Parathyroid adenoma (tissue), 2 donors: ENCODE measurements at regions not wholly inside any gene's neighbourhood (a gene's known extent, or its start where the extent isn't known, plus 50 kb on each side); places are given as distances from the start of the nearest gene placed in this dataset.

ENCODE experiments used
- H2AFZ ChIP-seq: fragments of 300-600 bp; sonication (generic); one replicate; pipeline ENCODE4 v1.7.0; 2017; ENCODE audit warnings: antibody characterized with exemption, mild to moderate bottlenecking
- H3K27ac ChIP-seq: fragments of 300-600 bp; sonication (generic); one replicate; pipeline ENCODE4 v1.7.0; 2017
- H3K27me3 ChIP-seq: fragments of 300-600 bp; sonication (generic); one replicate; pipeline ENCODE4 v1.7.0; 2017; ENCODE audit warnings: low read length; ENCODE audit not compliant: control insufficient read depth, insufficient read depth
- H3K36me3 ChIP-seq: fragments of 300-600 bp; sonication (generic); one replicate; pipeline ENCODE4 v1.7.0; 2017; ENCODE audit warnings: low read length; ENCODE audit not compliant: control insufficient read depth, insufficient read depth
- H3K4me1 ChIP-seq: fragments of 300-600 bp; sonication (generic); one replicate; pipeline ENCODE4 v1.7.0; 2017; ENCODE audit warnings: control low read depth
- H3K4me2 ChIP-seq: fragments of 300-600 bp; sonication (generic); one replicate; pipeline ENCODE4 v1.7.0; 2017; ENCODE audit warnings: low read length
- H3K4me3 ChIP-seq: fragments of 300-600 bp; sonication (generic); one replicate; pipeline ENCODE4 v1.7.0; 2017; ENCODE audit warnings: low read depth, low read length
- H3K79me2 ChIP-seq: fragments of 300-600 bp; sonication (generic); one replicate; pipeline ENCODE4 v1.7.0; 2017; ENCODE audit warnings: control low read depth
- H3K9ac ChIP-seq: fragments of 300-600 bp; sonication (generic); one replicate; pipeline ENCODE4 v1.7.0; 2017; ENCODE audit warnings: mild to moderate bottlenecking
- H3K9me3 ChIP-seq: fragments of 300-600 bp; sonication (generic); one replicate; pipeline ENCODE4 v1.7.0; 2017; ENCODE audit warnings: low read length; ENCODE audit not compliant: control insufficient read depth
- TF ChIP-seq, protein P1 (sequence below): fragments of 300-600 bp; sonication (generic); IDR thresholded peaks from one replicate; pipeline ENCODE4 v1.7.0; 2017; ENCODE audit warnings: antibody characterized with exemption, mild to moderate bottlenecking
- donor health status: primary hyperparathyroidism.

DNA sequence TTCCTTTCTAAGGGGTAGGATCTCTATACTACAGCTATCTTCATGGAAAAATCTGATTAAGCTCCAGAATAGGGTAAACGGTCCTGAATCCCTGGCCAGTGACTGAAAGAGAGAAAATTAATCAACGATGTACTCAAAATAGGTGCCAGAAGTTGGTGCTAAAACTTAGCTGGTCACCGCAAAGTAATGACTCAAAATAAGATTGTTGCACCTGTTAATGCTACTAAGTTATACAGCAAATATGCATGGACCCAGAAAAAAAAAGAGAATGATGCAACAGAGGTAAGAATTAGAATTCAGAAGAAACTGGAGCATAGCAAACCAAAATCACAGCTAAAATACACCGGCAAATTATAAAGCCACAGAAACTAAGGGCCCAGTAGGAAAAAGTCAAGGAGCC, 239.7 kb upstream of the FAM241A start:
- Histone ChIP-seq H2AFZ (no peak overlapping the region), H3K4me3 (no peak overlapping the region), H3K4me2 (no peak overlapping the region), H3K27ac (no peak overlapping the region), H3K9me3 (no peaks in the 10 kb centered on the region), H3K27me3 (no peaks in the 10 kb centered on the region), H3K4me1 (no peaks in the 10 kb centered on the region), H3K9ac (no peak overlapping the region), H3K36me3 (no peaks in the 10 kb centered on the region), H3K79me2 (no peaks in the 10 kb centered on the region)
- TF ChIP-seq, protein P1, sequence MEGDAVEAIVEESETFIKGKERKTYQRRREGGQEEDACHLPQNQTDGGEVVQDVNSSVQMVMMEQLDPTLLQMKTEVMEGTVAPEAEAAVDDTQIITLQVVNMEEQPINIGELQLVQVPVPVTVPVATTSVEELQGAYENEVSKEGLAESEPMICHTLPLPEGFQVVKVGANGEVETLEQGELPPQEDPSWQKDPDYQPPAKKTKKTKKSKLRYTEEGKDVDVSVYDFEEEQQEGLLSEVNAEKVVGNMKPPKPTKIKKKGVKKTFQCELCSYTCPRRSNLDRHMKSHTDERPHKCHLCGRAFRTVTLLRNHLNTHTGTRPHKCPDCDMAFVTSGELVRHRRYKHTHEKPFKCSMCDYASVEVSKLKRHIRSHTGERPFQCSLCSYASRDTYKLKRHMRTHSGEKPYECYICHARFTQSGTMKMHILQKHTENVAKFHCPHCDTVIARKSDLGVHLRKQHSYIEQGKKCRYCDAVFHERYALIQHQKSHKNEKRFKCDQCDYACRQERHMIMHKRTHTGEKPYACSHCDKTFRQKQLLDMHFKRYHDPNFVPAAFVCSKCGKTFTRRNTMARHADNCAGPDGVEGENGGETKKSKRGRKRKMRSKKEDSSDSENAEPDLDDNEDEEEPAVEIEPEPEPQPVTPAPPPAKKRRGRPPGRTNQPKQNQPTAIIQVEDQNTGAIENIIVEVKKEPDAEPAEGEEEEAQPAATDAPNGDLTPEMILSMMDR: no peak

DNA sequence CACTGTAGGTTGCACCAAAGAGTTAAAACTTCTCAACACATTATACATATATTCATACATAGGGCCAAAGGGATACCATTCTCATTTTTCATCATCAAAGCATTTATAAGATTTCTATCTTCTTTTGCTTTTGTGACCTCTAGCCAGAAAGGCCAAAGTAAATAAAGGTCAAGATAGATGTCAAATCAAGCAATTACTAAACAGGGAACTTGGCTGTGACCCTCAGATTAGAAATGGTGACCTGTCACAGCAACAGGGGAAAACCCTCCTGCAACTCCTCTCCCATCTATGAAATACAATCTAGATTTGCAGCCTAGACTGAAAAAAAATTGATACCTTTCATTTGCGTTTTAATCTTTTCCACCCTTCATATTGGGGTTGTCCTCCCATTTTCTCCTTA, 225.6 kb upstream of the FAM241A start:
- H3K4me2 ChIP-seq: no peak overlapping the region
- no peak overlapping the region for H2AFZ ChIP-seq
- H3K9ac ChIP-seq: no peak overlapping the region
- no peaks in the 10 kb centered on the region for H3K4me1 ChIP-seq
- H3K79me2 ChIP-seq: no peaks in the 10 kb centered on the region
- no peak overlapping the region for H3K27ac ChIP-seq
- H3K36me3 ChIP-seq: no peaks in the 10 kb centered on the region
- TF ChIP-seq, protein P1: no peak
- H3K27me3 ChIP-seq: no peaks in the 10 kb centered on the region
- H3K9me3 ChIP-seq: no peaks in the 10 kb centered on the region
- H3K4me3 ChIP-seq: no peak overlapping the region

DNA sequence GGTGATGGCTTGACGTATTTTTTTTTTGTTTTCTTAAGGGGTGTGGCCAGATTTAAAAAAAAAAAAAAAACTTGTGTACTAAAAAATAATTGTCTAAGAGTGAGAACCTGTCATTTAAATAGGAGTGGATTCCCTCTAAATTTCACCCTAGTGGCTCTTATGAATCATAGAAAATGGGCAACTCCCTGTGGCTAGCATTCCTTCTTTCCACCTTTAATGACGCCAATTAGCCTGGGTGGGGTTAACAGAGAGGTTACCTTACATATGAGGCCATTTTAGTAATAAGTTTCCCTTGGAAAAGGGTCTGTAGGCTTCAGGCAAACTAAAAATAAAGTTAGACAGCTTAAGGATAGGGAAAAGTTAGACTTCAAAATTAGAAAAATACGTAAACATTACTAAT, 223.5 kb upstream of the FAM241A start:
- Histone ChIP-seq H3K79me2 (no peaks in the 10 kb centered on the region), H3K9ac (no peak overlapping the region), H3K27ac (no peak overlapping the region), H3K4me1 (no peaks in the 10 kb centered on the region), H3K4me3 (no peak overlapping the region), H3K27me3 (no peaks in the 10 kb centered on the region), H3K9me3 (no peaks in the 10 kb centered on the region), H3K36me3 (no peaks in the 10 kb centered on the region), H3K4me2 (no peak overlapping the region), H2AFZ (no peak overlapping the region)
- TF ChIP-seq, protein P1: no peak

DNA sequence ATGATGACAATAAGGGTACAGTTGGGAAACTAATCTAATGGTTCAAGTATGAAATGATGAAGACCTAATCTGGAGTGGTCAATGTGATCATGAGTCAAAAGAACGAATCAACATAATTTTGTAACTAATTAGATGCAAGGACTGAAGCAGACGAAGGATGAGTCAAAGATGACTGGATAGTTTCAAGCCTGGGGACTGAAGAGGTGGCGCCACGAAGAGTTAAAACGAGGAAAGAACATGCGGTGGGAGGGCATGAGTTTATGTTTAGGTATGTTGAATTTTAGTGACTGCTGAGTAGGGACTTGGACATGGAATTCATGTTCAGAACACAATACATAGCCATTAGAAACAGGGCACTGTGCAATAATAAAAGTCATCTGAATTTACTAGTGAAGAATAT, 221.5 kb upstream of the FAM241A start:
- no peaks in the 10 kb centered on the region for H3K36me3 ChIP-seq
- no peak overlapping the region for H3K9ac ChIP-seq
- H3K9me3 ChIP-seq: no peaks in the 10 kb centered on the region
- no peak overlapping the region for H3K4me2 ChIP-seq
- TF ChIP-seq, protein P1: no peak
- H3K4me1 ChIP-seq: no peaks in the 10 kb centered on the region
- H2AFZ ChIP-seq: no peak overlapping the region
- no peaks in the 10 kb centered on the region for H3K27me3 ChIP-seq
- no peaks in the 10 kb centered on the region for H3K79me2 ChIP-seq
- no peak overlapping the region for H3K27ac ChIP-seq
- no peak overlapping the region for H3K4me3 ChIP-seq

DNA sequence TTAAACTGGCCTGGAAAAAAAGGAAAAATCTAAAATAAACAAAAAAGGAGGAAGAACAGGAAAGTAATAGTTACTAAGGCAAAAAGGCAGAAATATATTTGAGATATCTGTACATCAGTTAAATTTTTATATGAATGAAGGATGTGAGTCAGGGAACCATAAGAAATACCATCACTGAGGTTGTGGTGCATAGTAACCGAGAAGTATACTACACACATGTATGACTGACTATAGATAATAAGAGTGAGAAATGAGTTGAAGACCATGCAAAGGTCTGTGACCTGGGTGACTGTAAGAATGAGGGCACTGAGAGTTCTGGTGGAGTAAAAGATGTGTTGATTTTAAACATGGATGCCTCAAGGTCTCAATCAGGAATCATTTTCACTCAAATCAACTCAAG, 220.6 kb upstream of the FAM241A start:
- no peaks in the 10 kb centered on the region for H3K27me3 ChIP-seq
- H3K9ac ChIP-seq: no peak overlapping the region
- H3K4me3 ChIP-seq: no peak overlapping the region
- H3K36me3 ChIP-seq: no peaks in the 10 kb centered on the region
- H3K9me3 ChIP-seq: no peaks in the 10 kb centered on the region
- H3K4me1 ChIP-seq: no peaks in the 10 kb centered on the region
- TF ChIP-seq, protein P1: no peak
- H3K4me2 ChIP-seq: no peak overlapping the region
- no peak overlapping the region for H2AFZ ChIP-seq
- no peaks in the 10 kb centered on the region for H3K79me2 ChIP-seq
- no peak overlapping the region for H3K27ac ChIP-seq
